ENCODE measurements at regions not wholly inside any gene's neighbourhood (a gene's known extent, or its start where the extent isn't known, plus 50 kb on each side); places are given as distances from the start of the nearest gene placed in this dataset.
A peak's percentile ranks its signal among the peaks of the same experiment; 100 is the strongest.

DNA sequence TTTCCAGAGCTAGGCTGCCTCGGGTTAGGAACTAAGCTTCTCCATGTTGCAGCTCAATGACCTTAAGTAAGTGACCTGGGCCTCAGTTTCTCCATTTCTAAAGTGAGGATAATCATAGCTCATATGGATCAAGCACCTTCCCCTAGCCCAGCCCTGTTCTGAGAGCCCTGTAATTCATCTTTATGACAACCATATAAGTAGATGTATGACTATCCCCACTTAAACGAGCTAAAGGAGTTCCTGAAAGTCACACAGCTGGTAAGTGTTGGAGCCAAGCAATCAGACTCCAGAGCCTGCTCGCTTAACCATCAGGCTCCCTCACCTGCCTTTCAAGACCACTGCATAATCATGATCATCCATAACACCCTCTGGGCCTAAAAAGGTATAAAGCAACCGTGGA is 135.4 kb downstream of the SP3 start:
- no peak for ATAC-seq
- no peaks in the 10 kb centered on the region for H3K4me1 ChIP-seq
- intact Hi-C loops (cut with DNase I; ENCODE audit: low total_unique reads) = no loop called here
- no peak for DNase-seq
- no peaks in the 10 kb centered on the region for H3K27me3 ChIP-seq
- H3K36me3 ChIP-seq = no peaks in the 10 kb centered on the region
- in situ Hi-C loops (cut with MboI; ENCODE audit: low sequenced_read_pairs in 4 of 4) = no loop called here
- H3K9me3 ChIP-seq = no peaks in the 10 kb centered on the region
- no peak for TF ChIP-seq POLR2A (IDR thresholded peaks at IDR 0.05)
- TF ChIP-seq, protein P1, sequence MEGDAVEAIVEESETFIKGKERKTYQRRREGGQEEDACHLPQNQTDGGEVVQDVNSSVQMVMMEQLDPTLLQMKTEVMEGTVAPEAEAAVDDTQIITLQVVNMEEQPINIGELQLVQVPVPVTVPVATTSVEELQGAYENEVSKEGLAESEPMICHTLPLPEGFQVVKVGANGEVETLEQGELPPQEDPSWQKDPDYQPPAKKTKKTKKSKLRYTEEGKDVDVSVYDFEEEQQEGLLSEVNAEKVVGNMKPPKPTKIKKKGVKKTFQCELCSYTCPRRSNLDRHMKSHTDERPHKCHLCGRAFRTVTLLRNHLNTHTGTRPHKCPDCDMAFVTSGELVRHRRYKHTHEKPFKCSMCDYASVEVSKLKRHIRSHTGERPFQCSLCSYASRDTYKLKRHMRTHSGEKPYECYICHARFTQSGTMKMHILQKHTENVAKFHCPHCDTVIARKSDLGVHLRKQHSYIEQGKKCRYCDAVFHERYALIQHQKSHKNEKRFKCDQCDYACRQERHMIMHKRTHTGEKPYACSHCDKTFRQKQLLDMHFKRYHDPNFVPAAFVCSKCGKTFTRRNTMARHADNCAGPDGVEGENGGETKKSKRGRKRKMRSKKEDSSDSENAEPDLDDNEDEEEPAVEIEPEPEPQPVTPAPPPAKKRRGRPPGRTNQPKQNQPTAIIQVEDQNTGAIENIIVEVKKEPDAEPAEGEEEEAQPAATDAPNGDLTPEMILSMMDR (IDR thresholded peaks at IDR 0.05 in 4 of 5, conservative IDR thresholded peaks at IDR 0.05 in 1 of 5) = no peak
- no peak overlapping the region for H3K27ac ChIP-seq
- H3K4me3 ChIP-seq = no peak overlapping the region

DNA sequence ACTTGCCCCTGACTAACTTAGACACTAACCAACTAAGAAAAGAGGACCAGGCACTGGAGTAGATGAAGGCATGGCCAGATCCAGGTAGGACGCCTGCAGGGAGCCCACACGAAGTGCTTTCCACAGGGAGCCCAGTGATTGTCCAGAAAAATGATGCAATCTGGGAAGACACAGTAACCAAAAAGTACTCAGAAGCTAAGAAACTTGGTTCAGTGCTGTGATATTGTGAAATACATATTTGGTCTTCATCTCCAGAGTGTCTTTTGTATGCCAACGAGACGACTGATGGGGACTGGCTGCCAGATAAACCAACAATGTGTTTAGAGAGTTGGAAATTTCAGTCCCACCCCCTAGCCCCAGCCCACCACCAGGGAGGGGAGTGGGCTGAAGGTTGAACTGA is 135.0 kb downstream of the SP3 start:
- Histone ChIP-seq H3K4me3 (no peak overlapping the region), H3K27me3 (no peaks in the 10 kb centered on the region), H3K4me1 (no peaks in the 10 kb centered on the region), H3K27ac (no peak overlapping the region), H3K9me3 (no peaks in the 10 kb centered on the region), H3K36me3 (no peaks in the 10 kb centered on the region)
- ATAC-seq = peak; percentile 47 to 54
- in situ Hi-C loops (cut with MboI; ENCODE audit: low sequenced_read_pairs in 4 of 4) (no loop called here), intact Hi-C loops (cut with DNase I; ENCODE audit: low total_unique reads) (no loop called here)
- DNase-seq = no peak
- TF ChIP-seq, protein P1 (IDR thresholded peaks at IDR 0.05 in 4 of 5, conservative IDR thresholded peaks at IDR 0.05 in 1 of 5) = no peak
- no peak for TF ChIP-seq POLR2A (IDR thresholded peaks at IDR 0.05)

DNA sequence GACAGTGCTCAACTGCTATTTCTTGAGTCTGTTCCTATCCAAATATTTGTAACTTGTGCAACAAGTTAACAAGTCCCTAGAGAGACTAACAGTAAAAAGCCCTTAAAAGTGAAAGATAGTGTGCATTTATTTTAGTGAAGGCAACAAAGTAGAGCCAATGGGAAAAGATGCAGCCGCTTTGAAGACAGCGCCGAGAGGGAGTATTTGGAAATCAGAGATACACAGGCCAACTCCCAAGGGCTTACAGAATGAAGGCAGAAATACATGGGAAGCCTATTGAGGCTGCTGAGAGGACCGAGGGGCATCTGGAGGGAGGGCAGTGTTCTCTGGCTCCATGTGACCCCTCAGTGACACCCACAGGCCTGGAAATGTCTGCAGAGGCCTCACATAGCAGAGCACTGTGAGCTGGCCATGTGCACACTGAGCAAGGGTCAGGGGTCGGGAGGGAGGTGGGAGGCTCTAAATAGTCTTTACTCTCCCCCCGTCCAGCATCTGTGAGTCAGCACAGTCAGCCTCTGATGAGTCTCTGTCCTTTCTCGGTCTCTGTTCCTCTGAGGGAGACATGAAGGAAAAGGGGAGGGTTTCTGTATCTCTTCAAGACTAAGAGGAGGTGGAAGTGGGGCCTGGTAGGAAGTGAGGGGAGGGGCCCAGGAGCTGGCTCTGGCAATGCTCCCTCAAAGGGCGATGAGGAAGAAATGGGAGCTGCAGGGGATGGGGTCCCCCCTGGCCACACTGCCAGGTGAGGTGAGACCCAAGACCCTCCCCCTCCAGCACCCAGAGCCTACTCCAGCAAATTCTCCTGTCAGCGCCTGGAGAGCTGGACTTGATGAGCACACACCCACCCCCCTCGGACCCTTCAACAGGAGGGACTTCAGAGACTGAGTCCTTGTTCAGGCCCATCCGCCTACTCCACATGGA is 133.6 kb downstream of the SP3 start:
- in situ Hi-C loops (cut with MboI; ENCODE audit: low sequenced_read_pairs in 4 of 4) = no loop called here
- no peak for TF ChIP-seq POLR2A (IDR thresholded peaks at IDR 0.05)
- TF ChIP-seq, protein P1 (IDR thresholded peaks at IDR 0.05 in 4 of 5, conservative IDR thresholded peaks at IDR 0.05 in 1 of 5) = no peak
- Histone ChIP-seq H3K4me3 (no peak overlapping the region), H3K4me1 (no peaks in the 10 kb centered on the region), H3K27ac (no peak overlapping the region), H3K36me3 (no peaks in the 10 kb centered on the region), H3K9me3 (no peaks in the 10 kb centered on the region), H3K27me3 (no peaks in the 10 kb centered on the region)
- intact Hi-C loops (cut with DNase I; ENCODE audit: low total_unique reads) = no loop called here
- DNase-seq = peak; percentile 19 to 34
- ATAC-seq = peak; percentile 65 to 79

DNA sequence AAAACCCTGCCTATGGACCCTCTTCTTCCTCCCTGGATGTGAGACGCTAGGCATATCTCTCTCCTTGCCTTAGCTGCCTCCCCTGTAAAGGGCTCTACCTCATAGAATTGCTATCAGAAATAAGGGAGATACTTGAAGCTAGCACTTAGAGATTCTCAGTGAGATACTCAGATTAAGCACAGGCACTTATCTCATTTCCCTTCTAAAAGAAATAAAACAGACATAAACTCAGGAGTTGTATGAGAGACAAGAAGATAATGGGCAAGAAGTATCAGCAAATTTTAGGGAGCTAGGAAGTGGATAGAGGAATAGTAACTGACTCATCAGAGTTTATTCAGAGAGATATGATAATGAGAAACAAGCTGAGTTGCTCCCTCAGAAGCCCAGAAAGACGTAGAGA is 131.0 kb downstream of the SP3 start:
- no peaks in the 10 kb centered on the region for H3K9me3 ChIP-seq
- ATAC-seq (no peak), DNase-seq (no peak)
- H3K27ac ChIP-seq = no peak overlapping the region
- intact Hi-C loops (cut with DNase I; ENCODE audit: low total_unique reads) = no loop called here
- H3K4me1 ChIP-seq = no peaks in the 10 kb centered on the region
- no peaks in the 10 kb centered on the region for H3K36me3 ChIP-seq
- in situ Hi-C loops (cut with MboI; ENCODE audit: low sequenced_read_pairs in 4 of 4) = no loop called here
- TF ChIP-seq POLR2A (IDR thresholded peaks at IDR 0.05) = no peak
- TF ChIP-seq, protein P1 (IDR thresholded peaks at IDR 0.05 in 4 of 5, conservative IDR thresholded peaks at IDR 0.05 in 1 of 5) = no peak
- H3K4me3 ChIP-seq = no peak overlapping the region
- H3K27me3 ChIP-seq = no peaks in the 10 kb centered on the region
